NCI-H524 (cell line): ENCODE measurements at regions not wholly inside any gene's neighbourhood (a gene's known extent, or its start where the extent isn't known, plus 50 kb on each side); places are given as distances from the start of the nearest gene placed in this dataset.
"Not testable (repeated sequence)": the region's sequence is repeated elsewhere in the genome, so short reads cannot be mapped to it uniquely, and the experiment has no call there.

Experiments used
- DNase-seq, 2 experiments: peaks; one replicate each; lab custom pipeline; 2025; lab: John Stamatoyannopoulos, UW

DNA sequence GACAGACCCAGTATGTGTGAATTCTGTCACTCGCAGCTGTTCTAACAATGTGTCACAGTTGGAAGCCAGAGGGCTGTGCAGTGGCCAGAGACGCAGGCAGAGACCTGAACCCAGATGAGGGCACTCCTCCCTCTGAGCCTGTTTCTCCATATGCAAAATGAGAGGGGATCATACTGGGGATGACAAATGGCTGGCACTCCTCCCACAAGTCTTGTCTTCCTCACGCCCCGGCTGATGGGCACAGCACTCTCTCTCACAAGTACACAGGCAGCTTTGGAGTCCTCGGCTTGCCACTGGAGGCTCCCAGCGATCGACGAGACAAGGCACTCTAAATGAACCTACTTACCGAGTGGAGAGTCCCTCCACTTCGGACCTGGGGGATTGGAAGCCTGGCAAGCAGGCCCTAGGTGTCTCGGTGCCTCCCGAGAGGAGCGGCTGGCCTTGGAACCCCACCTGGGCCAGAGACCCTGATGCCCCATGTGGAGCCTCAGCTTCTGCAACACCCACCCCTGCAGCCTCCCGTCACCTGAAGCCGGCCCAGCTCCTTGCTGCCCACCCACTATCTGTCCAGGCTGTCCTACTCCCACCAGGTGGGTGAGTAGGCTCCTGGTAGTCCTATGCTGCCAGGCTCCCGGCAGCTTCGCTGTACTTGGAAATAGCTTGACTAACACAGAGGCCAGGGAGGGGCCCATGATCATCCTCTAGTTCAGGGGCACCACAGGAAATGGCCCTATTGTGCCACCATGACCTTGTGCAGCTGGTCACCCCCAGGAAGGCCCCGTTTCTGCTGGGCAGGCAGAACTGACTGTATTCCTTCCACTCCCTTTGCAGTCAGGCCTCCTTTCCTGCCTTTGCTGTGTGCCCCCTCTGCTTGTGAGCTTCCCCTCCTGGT is 65.0 kb upstream of the IQSEC1 start:
- no peak for DNase-seq

DNA sequence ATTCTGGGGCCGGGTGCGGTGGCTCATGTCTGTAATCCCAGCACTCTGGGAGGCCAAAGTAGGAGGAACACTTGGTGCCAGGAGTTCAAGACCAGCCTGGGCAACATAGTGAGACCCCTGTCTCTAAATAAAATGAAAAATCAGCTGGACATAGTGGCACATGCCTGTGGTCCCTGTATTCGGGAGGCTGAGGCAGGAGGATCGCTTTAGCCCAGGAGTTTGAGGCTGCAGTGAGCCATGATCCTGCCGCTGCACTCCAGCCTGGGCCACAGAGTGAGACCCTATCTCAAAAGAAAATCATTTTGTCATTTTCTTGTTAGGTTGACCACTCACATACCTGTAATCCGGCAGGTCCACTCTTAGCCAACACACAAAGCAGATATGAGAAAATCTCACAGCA is 63.6 kb upstream of the IQSEC1 start:
- DNase-seq: not testable (repeated sequence)

DNA sequence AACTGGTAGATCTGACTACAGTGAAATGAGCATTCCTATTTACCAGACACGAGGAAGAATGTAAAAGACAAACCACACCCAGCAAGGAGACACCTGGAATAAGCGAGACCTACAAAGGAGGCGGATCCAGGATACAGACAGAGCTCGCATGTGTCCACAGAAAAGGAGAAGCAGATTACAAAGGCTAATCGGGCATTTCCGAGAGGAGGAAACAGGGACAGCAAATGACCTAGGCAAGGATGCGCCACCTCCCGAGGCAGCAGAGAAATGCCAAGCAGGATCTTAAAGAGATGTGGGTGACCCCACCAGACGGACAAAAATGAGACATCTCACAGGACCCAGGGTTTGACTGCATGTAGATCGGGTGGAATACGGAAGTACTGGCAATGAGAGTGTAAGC is 63.2 kb upstream of the IQSEC1 start:
- no peak for DNase-seq

DNA sequence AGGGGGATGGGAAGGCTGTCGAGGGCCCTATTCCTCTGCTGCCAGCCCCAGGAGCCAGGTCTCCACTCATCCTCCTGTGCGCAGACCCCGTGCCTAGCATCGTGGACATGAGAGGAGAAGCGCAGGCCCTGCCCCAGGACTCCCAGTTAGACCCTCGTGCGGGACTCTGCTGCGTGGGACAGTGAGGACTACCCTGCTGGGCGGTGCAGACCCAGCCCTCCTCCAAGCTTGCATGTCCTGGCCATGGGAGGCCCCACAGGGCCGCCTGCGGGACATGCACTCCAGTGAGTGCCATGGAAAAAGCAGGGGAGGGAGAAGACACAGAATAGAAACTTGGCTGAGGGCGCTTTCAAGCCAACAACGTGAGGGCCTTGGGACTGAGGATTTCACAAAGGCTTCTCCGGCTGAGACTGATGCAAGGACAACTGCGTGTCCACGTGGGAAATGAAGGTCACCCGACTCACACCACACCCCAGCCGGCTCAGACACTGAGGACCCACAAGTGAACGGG is 62.6 kb upstream of the IQSEC1 start:
- DNase-seq: no peak

DNA sequence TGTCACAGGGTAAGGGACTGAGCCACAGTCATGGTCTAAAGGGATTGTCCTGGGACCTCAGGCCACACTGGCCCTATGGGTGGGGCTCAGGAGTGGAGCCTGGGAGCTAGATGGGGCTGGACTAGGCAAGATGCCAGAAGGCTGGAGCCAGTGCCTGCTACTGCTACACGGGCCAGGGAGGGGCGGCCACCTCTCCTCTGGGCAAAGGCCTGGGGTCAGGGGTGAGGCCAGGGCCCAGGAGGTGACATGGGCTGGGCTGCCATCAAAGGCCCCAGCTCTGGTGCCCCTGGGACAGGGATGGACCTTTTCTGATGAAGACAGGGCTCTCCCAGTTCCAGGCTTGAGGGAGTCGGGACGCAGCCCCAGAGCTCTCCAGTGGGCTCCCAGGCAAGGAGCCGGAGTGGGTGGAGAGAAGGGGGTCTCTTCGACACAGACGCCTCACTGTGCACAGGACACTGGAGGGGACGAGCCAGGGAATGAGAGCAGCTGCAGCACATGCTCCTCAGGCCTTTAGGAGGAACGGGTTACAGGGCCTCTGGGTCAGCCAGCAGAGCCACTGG is 62.1 kb upstream of the IQSEC1 start:
- no peak for DNase-seq

DNA sequence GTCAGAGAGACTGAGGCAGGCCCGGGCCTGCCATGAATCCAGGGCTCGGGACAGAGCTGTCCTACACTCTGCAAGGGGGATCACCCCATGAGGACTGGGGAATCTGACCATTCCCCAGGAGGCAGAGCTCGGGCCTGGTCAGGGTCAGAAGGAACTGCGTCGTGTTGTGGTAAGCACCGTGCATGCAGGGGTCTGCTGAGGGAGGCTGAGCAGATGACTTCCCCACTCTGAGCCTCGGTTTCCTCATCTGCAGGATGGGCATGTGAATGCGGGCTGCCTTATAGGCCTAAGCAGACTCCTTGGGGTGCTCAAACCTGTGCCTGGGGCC is 61.6 kb upstream of the IQSEC1 start:
- DNase-seq: no peak

DNA sequence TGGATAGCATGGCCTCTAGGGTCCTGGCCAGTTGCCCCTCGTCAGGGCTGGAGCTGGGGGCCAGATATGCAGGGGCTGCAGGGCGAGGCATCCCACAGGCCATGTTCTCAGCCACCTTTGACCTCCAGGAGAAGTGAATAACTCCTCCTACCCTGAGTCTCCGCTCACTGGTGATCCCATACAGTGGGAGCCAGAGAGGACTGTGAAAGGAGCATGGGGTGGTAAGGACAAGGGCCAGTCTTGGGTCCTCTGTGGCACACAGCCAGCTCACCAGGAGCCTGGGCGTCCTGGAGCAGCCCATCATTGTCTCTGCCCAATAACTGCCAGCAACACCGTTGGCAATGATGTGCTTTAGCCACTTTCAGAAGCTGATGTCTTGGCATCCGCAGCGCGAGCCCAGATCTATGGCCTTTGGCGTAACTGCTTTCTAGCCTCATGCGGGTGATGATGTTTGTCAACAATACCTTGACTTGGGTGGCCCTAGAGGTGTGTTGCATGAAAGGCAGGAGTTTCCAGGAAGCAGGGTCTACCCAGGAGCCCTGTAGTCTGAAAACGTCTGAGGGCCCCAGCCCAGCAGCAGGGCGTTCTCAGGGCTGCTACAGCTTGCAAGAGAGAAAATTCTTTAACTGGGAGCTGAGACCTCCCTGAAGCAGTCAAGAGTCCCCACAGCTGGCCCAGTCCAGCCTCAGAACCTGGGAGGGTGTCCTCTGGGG is 61.1 kb upstream of the IQSEC1 start:
- no peak for DNase-seq

DNA sequence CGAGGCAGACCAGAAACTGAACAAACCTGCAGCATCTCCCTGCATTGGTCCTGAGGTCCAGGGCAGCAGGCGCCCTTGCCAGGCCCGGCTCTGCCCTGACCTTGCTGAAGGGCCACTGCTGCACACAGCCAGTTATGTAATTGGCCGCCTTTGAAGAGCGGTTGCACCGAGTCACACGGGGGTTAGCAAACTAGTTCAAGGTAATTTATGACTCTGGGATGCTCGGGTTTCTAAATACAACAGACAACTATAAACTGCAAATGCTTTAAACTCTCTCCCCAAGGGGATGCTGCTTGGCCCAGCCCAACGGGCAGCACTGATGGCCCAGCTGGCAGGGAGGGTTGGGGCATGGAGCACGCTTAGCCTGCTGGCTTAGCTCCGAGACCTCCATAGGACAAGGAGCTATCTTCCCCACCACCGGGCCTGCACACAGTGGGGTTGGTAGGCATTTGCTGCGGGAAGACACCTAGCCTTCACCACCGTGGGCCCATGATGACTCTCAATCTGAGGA is 60.3 kb upstream of the IQSEC1 start:
- DNase-seq: no peak

DNA sequence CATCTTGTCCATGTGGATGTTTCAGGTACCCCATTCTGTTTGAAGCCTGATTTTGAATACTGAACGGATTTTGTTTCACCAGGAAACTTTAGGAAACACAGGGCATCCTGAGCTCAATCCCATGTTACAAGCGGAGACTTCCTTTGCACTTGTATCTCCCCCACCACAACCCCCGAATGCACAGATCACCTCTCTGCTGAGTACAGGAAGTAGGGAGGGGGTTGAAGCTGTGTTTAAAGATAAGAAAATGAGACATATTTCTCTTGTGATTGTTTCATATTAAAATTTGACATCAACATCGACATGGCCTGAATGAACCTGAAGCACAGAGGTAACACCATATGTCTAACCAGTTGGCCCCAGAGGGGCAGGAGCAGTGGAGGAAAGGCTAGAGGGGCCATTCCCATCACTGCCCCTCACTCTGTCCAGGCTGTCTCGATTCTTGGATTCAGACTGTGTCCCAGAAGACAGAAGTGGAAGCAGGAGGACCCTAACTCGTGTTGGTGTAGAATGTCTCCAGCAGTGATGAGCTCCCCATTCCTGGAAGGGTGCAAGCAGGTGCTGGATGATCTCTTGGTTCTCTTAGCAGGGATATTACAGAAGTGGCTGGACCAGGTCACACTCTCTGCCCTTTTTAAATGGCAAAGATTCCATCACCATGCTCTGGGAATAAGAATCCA is 59.6 kb upstream of the IQSEC1 start:
- no peak for DNase-seq

DNA sequence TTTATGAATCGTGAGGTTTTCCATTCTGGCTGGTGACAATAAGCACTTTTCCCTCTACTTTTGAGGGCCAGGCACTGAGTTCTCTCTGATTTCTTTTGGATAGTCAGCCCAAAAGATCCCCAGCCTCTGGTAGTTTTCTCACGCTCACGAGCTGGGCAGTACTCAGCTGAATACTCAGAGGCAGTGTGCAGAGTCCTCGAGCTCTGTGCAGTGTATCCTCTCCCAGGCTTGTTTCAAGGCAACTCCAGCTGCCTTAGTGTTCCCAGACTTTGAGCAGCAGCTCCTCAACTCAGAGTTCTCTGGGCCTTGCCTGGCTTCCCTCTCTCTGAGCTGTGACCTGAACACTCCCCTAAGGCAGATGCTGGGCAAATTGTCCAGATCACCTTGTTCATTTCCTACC is 59.1 kb upstream of the IQSEC1 start:
- no peak for DNase-seq

DNA sequence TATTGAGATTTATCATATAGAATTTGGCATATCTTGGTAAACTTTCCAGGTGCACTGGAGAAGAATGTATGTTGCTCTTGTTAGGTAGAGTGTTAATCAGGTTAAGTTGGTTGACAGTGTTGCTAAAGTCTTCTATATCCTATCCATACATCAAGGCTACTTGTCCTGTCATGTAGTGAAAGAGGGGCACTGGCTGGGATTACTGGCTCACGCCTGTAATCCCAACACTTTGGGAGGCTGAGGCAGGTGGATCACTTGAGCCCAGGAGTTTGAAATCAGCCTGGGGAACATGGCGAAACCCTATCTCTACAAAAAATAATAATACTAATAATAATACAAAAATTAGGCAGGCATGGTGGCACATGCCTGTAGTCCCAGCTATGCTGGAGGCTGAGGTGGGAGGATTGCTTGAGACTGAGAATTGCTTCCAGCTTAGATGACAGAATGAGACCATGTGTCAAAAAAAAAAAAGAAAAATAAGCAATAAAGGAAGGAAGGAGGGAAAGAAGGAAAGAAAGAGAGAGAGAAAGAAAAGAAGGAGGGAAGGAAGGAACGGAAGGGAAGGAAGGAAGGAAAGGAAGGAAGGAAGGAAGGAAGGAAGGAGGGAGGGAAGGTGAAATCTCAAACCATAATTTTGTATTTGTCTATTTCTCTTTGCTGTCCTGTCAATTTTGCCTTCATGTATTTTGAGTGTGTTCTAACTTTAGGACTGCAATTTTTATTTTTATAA is 57.4 kb upstream of the IQSEC1 start:
- no peak for DNase-seq

DNA sequence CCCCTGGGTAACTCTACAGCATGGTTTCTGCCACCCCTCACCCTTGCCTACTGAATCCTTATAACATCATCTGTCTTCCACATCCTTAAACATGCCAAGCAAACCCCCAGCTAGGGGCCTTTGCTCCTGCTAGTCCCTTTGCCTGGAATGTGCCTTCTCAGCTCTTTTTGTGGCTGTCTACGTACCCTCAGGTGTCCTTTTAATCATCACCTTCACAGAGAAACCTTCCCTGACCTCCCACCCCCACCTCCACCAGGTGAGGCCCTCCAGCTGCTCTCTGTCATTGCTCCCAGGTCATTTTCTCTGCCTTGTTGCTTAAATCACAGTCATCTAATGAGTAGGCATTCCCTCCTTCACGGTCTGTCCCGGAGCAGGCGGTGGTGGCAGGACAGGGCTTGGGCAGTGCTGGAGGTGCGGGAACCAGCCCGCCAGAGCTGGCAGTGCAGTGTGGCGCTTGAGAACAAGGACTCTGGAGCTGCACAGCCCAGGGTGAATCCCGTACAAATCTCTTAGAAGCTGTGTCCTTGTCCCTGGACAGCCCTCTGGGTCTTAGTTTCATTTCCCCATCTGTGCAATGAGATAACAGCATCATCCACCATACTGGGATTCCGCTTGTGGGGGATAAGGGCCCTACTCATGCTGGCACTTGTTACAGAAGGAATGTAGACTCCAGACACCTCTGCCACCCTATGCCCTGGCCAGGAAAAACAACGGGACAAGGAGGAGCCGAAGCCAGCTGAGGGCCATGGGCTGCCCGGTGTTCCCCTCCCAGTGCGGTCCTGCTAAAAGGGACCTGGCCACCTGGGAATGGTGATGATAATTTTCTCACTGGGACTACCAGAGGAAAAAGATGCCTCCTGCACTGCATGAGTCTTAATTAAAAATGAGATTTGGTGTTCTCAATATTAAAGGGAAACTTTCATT is 52.1 kb upstream of the IQSEC1 start:
- peak in 1 of 2 experiments; percentile 59 for DNase-seq

DNA sequence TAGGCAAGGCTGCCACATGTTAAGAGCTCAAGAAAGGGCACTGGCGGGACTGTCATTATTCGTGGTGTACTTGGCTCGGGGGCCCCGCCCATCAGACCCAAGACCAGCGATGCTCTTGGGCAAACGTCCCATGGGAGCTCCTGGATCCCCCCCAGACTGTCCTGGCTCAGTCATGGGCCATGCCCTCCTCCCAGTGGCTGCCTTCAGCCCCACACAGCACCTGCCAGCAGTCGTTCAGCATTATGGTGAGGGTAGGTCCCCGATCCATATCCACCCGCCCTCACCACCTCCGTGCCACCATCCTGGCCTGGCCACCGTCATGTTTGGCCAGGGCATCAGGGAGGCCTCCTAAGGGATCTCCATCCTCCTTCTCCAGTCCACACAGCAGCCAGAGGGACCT is 51.4 kb upstream of the IQSEC1 start:
- no peak for DNase-seq

DNA sequence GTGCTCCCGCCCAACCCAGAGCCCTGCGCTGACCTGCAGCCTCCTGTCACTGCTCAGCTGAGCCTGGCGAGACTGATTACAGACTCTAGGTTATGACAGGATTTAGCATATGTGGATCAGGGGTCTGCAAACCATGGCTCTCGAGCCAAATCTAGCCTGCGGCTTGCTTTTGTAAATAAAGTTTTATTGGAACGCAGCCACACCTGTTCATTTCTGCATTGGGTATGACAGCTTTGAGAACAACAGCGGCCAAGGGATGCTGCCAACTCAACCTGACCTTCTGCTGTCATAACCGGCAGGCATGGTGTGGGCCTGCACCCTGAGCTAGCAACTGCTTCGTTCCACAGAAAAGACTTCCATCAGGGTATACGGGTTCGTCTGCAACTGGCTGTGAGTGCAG is 50.5 kb upstream of the IQSEC1 start:
- DNase-seq: no peak

DNA sequence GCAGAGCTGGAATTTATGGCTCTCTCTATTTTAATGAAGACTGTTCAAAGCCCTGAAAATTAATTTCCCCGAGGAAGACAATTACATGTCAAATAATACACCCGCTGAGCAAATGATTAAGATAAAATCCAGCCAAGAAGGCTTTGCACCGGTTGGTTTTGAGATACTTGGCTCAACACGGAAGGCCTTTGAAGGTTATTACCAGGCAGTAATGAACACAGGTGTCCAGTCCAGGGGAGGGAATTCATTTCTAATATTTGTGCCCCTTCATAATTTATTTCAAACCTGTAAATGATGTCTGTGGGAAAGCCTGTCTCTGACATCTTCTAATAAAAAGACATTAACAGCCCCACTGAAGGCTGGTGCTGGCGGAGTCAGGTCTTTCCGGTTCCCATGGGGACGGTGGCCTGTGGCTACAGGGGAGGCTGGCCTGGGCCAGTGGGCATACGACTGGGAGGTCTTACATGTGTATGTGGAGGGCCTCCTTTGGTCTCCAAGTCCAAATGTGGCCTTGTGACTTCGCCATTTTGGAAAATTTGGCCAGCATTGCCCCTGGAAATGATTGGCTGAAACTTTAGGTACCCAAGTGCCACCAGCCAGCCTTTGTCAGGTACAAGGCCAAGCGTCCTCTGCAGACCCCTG is 49.9 kb upstream of the IQSEC1 start:
- DNase-seq: no peak
